PC-9 (cell line): ENCODE measurements at regions not wholly inside any gene's neighbourhood (a gene's known extent, or its start where the extent isn't known, plus 50 kb on each side); places are given as distances from the start of the nearest gene placed in this dataset.

ENCODE experiments used
- EZH2 ChIP-seq: fragments of 200-600 bp; sonication (generic); IDR thresholded peaks from 2 replicates; pipeline ENCODE4 v1.8.0; 2017; ENCODE audit warnings: antibody characterized with exemption, low read depth
- TF ChIP-seq, protein P1 (sequence below): fragments of 200-600 bp; sonication (generic); conservative IDR thresholded peaks from 2 replicates; pipeline ENCODE4 v1.6.1; 2017; ENCODE audit warnings: mixed run types, antibody characterized with exemption, mild to moderate bottlenecking, moderate library complexity

DNA sequence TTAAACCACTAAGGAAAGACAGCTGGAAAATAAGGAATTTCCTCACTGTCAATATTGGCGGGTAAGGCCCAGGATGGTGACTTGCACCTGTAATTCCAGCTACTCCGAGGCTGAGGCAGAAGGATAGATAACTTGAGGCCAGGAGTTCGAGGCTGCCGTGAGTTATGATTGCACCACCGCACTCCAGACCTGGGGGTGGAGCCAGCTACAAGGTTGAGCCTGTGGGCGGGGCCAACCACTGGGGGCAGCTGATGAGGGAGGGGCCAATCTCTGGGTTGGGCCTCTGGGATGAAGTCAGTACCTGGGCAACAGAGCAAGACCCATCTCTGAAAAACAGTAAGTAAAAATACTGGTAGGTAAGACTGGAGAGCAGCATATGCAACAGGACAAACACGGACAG, 80.1 kb upstream of the ADO start:
- TF ChIP-seq, protein P1, sequence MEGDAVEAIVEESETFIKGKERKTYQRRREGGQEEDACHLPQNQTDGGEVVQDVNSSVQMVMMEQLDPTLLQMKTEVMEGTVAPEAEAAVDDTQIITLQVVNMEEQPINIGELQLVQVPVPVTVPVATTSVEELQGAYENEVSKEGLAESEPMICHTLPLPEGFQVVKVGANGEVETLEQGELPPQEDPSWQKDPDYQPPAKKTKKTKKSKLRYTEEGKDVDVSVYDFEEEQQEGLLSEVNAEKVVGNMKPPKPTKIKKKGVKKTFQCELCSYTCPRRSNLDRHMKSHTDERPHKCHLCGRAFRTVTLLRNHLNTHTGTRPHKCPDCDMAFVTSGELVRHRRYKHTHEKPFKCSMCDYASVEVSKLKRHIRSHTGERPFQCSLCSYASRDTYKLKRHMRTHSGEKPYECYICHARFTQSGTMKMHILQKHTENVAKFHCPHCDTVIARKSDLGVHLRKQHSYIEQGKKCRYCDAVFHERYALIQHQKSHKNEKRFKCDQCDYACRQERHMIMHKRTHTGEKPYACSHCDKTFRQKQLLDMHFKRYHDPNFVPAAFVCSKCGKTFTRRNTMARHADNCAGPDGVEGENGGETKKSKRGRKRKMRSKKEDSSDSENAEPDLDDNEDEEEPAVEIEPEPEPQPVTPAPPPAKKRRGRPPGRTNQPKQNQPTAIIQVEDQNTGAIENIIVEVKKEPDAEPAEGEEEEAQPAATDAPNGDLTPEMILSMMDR, result no peak
- TF ChIP-seq EZH2, result no peak
